ENCODE measurements at regions not wholly inside any gene's neighbourhood (a gene's known extent, or its start where the extent isn't known, plus 50 kb on each side); places are given as distances from the start of the nearest gene placed in this dataset.

GRCh38 chr16:35221482-35222185 lies 1762.2 kb downstream of the TP53TG3F start:
- H3K79me2 ChIP-seq (ENCODE audit: insufficient read depth, low read length), result no peaks in the 10 kb centered on the region
- H2BK20ac ChIP-seq (ENCODE audit: low read depth, low read length, poor library complexity, severe bottlenecking), result no peak overlapping the region
- H3K9ac ChIP-seq (ENCODE audit: extremely low read depth, insufficient read length, low read length), result no peak overlapping the region
- Mint-ChIP-seq H3K4me3 (no peak overlapping the region), H3K27ac (no peak overlapping the region), H3K9me3 (peaks cover 76 to 83% of the 10 kb centered on the region in 2 experiments), H3K27me3 (ENCODE audit: low read depth) (peaks cover 3% of the 10 kb centered on the region; the same call in 1 of the 2 replicates), H3K4me1 (no peaks in the 10 kb centered on the region), H3K36me3 (ENCODE audit: insufficient read depth in 1 of 3, low read depth in 3 of 3) (peaks cover 4 to 15% (median 7%) of the 10 kb centered on the region in 3 experiments; a peak in 6 of 7 replicates)
- no peak overlapping the region for H2BK15ac ChIP-seq (ENCODE audit: low read depth, low read length)
- H3K23me2 ChIP-seq (ENCODE audit: insufficient read length, low read depth, low read length, poor library complexity, severe bottlenecking), result no peaks in the 10 kb centered on the region
- no peak overlapping the region for H3T11ph ChIP-seq (ENCODE audit: low read length)
- no peak overlapping the region for H4K8ac ChIP-seq (replicated peaks; ENCODE audit: insufficient read length, low read depth, low read length)
- no peaks in the 10 kb centered on the region for H4K20me1 ChIP-seq (ENCODE audit: control insufficient read depth, insufficient read depth, insufficient read length)
- H2BK12ac ChIP-seq (ENCODE audit: insufficient read length, low read depth, low read length), result no peak overlapping the region
- H3K23ac ChIP-seq (ENCODE audit: insufficient read length, low read depth, low read length), result no peak overlapping the region
- H3K79me1 ChIP-seq (ENCODE audit: insufficient read depth, low read depth, low read length, poor library complexity, severe bottlenecking), result no peaks in the 10 kb centered on the region
- H2BK120ac ChIP-seq (ENCODE audit: low read depth, low read length, poor library complexity, severe bottlenecking), result no peak overlapping the region
- H4K91ac ChIP-seq (ENCODE audit: insufficient read length, low read depth, low read length), result no peak overlapping the region
- WGBS (ENCODE audit: extremely low coverage, insufficient read length, low lambda C conversion rate), result no CpG with 5 or more reads among the region's 32 CpGs
- no peak overlapping the region for H3K56ac ChIP-seq (ENCODE audit: insufficient read length, low read depth, low read length)
- H3K14ac ChIP-seq (ENCODE audit: insufficient read depth, low read length), result no peak overlapping the region
- no peak overlapping the region for H3K4me2 ChIP-seq (ENCODE audit: insufficient read depth, insufficient read length, low read length)
- no peak overlapping the region for H3K18ac ChIP-seq (ENCODE audit: insufficient read length, low read depth, low read length)
- no peak overlapping the region for H4K5ac ChIP-seq (ENCODE audit: insufficient read length, low read depth, low read length)
- no peak overlapping the region for H3K27ac ChIP-seq (ENCODE audit: insufficient read length, low read depth, low read length)
- no peak for DNase-seq
- H2AFZ ChIP-seq (ENCODE audit: low read length), result no peak overlapping the region
- H2AK5ac ChIP-seq (ENCODE audit: insufficient read length, low read length), result no peak overlapping the region
- no peaks in the 10 kb centered on the region for H3K4me1 ChIP-seq (ENCODE audit: insufficient read depth, low read length)
- H3K4ac ChIP-seq (ENCODE audit: low read depth, low read length), result no peak overlapping the region
- H2BK5ac ChIP-seq (ENCODE audit: insufficient read length, low read length), result no peak overlapping the region
- TF ChIP-seq, protein P1, sequence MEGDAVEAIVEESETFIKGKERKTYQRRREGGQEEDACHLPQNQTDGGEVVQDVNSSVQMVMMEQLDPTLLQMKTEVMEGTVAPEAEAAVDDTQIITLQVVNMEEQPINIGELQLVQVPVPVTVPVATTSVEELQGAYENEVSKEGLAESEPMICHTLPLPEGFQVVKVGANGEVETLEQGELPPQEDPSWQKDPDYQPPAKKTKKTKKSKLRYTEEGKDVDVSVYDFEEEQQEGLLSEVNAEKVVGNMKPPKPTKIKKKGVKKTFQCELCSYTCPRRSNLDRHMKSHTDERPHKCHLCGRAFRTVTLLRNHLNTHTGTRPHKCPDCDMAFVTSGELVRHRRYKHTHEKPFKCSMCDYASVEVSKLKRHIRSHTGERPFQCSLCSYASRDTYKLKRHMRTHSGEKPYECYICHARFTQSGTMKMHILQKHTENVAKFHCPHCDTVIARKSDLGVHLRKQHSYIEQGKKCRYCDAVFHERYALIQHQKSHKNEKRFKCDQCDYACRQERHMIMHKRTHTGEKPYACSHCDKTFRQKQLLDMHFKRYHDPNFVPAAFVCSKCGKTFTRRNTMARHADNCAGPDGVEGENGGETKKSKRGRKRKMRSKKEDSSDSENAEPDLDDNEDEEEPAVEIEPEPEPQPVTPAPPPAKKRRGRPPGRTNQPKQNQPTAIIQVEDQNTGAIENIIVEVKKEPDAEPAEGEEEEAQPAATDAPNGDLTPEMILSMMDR (conservative IDR thresholded peaks at IDR 0.05), result no peak
- no peaks in the 10 kb centered on the region for H3K27me3 ChIP-seq (ENCODE audit: insufficient read depth, low read length)
- peaks cover 45% of the 10 kb centered on the region for H3K9me3 ChIP-seq (ENCODE audit: control insufficient read depth, low read depth, low read length)

All from H9 (cell line).